D721Med (cell line): ENCODE measurements at regions not wholly inside any gene's neighbourhood (a gene's known extent, or its start where the extent isn't known, plus 50 kb on each side); places are given as distances from the start of the nearest gene placed in this dataset.

Experiments
- DNase-seq: peaks from one replicate; pipeline ENCODE4 v3.0.0; 2011; ENCODE audit warnings: low spot score; ENCODE audit not compliant: insufficient read length
- FAIRE-seq: peaks from 2 replicates; lab custom pipeline; 2011; peaks lifted over from hg19 to GRCh38; lab: Jason Lieb, UNC
- CTCF ChIP-seq: IDR thresholded peaks from 2 replicates; pipeline ENCODE4 v1.5.1; 2012; ENCODE audit warnings: mild to moderate bottlenecking, control low read depth; ENCODE audit not compliant: insufficient read depth; ENCODE audit errors: missing control alignments

DNA sequence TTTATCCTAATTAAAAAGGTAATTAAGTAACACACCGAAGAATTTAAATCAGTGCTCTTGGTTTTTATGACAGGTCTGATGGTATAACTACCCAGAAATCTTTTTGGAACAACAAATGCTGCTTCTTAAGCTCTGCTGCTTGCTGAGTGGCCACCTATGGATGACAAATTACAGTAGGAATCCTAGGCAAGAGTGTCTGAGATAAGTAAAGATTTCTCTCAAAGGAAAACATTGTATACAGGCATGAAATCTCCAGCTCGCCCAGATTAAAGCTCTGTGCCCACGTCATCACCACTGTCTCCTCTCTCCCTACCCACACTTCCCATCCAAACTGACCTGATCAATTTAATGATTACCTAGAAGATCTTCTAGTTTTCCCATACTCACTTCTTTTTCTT lies 1083.0 kb upstream of the MAP3K7 start:
- DNase-seq = no peak
- FAIRE-seq = no peak
- TF ChIP-seq CTCF = no peak

DNA sequence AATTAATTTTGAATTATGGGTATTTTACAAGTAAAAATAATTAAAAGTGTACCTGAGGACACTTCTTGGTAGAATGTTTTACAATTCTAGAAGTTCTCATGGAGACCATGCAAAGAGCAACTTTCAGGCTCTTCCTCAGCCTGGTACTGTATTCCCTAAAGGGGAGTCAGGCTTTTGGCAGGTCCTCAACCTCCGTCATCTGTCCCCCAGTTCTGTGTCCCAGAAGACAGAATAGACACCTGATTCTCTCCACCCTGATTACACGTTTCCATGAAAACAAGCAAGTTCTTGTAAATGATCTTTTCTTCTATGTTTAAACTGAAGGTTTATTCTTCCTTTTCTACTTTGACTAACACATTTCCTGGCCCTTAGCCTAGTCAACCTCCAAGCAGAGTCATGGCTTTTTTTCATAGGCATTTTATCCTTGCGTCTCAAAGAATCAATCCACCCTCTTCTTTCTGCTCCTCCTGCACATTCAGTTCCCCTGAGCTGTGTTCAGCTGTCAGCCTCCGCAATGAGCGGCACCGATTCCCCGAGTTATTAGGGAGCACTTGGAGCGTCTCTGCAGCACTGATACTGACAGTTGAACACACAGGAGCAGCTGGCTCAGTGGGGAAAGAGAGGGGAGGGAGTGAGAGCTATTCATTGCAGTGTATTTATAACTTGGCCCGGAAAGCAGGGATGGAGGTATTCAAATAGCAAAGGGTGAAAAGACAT lies 1082.4 kb upstream of the MAP3K7 start:
- DNase-seq (no peak), FAIRE-seq (no peak)
- no peak for TF ChIP-seq CTCF

DNA sequence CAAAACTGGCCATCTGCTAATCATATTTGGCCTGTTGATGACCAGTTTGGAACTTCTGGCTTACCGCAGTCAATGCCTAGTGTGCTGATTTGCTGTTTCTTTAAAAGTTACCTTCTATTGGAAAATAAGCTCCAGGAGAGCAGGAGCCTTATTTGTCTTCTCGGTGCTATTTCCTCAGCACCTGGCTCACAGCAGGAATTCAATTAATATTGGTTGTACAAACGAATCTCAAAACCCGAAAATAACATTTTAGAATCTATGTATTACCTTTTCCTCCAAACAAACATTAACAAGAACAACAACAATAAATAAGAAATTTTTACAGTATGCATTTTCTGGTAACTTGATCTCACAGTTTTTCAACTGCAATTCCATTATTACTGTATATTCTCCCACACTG lies 1080.7 kb upstream of the MAP3K7 start:
- DNase-seq = no peak
- FAIRE-seq = no peak
- no peak for TF ChIP-seq CTCF

- DNase-seq (no peak), FAIRE-seq (no peak)
- no peak for TF ChIP-seq CTCF
Measured at GRCh38 chr6:91664327-91664959, 1077.6 kb upstream of the MAP3K7 start.

- FAIRE-seq = no peak
- no peak for DNase-seq
- TF ChIP-seq CTCF = no peak
Measured at GRCh38 chr6:91660893-91661292, 1074.0 kb upstream of the MAP3K7 start.

DNA sequence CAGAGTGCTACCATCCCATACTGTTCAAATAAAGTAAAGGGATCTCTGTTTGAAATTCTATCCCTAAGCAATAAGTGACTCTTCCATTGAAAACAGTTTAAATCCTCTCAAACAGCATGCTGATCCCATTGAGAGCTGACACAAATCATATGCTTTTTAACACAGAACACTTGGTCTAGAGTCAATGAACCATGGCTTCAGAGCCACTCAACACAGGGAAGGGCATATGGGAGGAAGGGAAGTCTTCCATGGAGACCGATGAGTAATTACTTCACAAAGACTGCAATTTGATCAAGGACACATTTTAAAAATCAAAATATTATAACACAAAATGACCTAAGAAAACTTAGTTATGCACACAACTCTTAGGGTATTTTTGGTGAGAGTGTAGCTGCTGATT lies 1073.0 kb upstream of the MAP3K7 start:
- FAIRE-seq (no peak), DNase-seq (no peak)
- no peak for TF ChIP-seq CTCF

DNA sequence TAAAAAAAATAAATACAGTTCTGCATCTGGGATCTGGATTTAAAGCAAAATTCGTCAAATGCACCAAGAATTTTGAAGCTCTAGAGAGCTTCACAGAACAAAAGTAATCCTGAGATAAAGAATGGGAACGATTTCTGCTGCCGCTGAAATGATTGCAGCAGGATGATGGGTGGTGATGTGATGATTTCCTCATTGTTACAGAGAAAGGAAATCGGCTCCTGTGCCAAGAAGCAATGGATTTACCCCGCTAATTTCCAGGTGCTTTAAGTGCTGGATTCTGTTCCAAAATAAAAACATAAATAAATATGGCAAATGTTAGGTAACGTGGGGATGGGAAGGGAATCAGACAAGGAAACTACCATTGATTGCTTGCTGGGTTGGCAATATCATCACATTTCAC lies 1067.9 kb upstream of the MAP3K7 start:
- DNase-seq (no peak), FAIRE-seq (no peak)
- TF ChIP-seq CTCF = no peak
